GM13976 (cell line): ENCODE measurements at regions not wholly inside any gene's neighbourhood (a gene's known extent, or its start where the extent isn't known, plus 50 kb on each side); places are given as distances from the start of the nearest gene placed in this dataset.

Experiments used
- DNase-seq: peaks from one replicate; pipeline ENCODE4 v3.0.0; 2012; ENCODE audit warnings: low spot score
- CTCF ChIP-seq: IDR thresholded peaks from 2 replicates; pipeline ENCODE4 v1.5.1; 2012; ENCODE audit warnings: borderline replicate concordance, mild to moderate bottlenecking; ENCODE audit not compliant: insufficient read depth; ENCODE audit errors: extremely low read depth, missing control alignments, control extremely low read depth
- in situ Hi-C: fragments of 300-500 bp; cut with MboI; formaldehyde crosslinking; loops from one replicate; pipeline ENCODE4 v1.12.0; 2022; ENCODE audit warnings: low sequenced_read_pairs, mixed read lengths, inconsistent platforms; ENCODE audit not compliant: unreplicated experiment

- no peak for DNase-seq
- in situ Hi-C loops: no loop called here
- TF ChIP-seq CTCF: no peak
These were observed 1155.5 kb upstream of the PABPC4L start for GRCh38 chr4:135357091-135357490.

DNA sequence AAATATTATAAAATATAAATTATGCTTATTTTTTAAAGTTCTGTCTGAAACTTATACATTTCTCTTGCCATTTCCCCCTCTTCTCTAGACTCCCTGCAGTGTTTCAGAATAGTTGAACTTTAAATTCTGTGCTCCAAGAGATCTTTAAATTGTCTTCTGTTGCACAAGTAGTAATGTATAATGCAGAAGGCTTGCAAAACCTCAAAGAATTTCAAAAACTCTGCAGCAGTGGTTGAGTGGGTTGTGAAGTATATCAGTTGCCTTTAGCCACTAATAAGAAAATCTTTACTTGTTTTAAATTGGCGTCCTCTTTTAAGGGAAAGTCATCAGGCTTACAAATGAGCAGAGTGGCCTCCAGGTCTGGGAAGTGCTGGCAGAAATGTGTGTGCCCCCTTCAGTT, 1153.3 kb upstream of the PABPC4L start:
- no peak for DNase-seq
- in situ Hi-C loops: no loop called here
- no peak for TF ChIP-seq CTCF

DNA sequence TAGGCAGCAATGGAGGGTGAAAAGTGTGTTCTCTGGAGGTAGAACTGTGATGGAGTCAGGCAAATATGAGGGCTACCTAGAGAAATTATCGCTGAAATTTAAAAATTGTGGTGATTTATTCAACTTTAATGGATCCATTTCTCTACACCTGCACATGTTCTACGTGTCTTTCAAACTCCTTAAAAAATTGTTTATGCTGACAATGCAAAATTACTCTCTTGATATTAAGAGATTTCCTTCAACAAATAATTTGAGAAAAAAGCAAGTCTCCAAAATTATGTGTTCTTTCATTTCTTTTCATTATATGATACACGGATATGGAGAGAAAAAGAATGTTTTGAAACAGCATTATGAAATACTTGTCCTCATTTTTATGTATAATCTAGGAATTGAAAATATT, 1151.4 kb upstream of the PABPC4L start:
- DNase-seq: no peak
- in situ Hi-C loops: no loop called here
- no peak for TF ChIP-seq CTCF

DNA sequence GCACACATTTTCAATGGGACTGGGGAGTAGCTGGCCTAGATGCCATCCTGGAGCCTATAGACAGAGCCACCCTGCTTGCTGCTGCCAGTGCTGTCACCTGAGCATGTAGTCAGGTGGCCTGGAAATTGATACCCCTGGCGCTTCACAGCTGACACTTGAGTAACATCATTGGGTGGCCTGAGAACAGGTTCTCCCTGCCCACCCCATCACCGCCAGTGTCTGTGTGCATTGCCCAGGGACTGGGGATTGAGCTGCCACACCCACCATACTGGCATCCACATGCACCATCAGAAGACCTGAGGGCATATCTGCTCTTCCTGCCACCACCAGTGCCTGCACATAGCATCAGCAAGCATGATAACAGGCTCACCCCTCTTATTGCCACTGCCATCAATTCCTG, 1142.9 kb upstream of the PABPC4L start:
- in situ Hi-C loops: no loop called here
- no peak for DNase-seq
- TF ChIP-seq CTCF: no peak

- DNase-seq: no peak
- no peak for TF ChIP-seq CTCF
- in situ Hi-C loops: no loop called here
These were observed 1136.6 kb upstream of the PABPC4L start for GRCh38 chr4:135338181-135338580.

DNA sequence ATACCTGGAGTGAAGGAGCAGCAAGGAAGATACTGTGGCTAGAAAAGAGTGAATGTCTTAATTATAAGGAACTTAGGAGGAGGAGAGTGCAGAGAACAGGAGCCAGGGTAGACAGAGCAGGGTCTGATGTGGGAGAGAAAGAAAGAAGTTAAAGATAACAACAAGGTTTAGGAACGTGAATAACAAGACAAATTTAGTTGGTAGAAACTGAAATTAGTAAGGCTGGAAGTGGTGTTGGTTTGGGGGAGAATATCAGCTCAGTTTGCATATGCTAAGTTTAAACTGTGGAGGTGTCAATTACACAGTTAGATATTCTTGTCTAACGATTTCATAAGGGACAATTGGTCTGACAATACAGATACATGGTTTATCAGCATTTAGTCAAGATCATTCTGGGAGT, 1123.7 kb upstream of the PABPC4L start:
- in situ Hi-C loops: no loop called here
- DNase-seq: no peak

More for the DNA sequence above, 1123.7 kb upstream of the PABPC4L start:
- no peak for TF ChIP-seq CTCF
